Keratinocyte (primary cell): ENCODE measurements at regions not wholly inside any gene's neighbourhood (a gene's known extent, or its start where the extent isn't known, plus 50 kb on each side); places are given as distances from the start of the nearest gene placed in this dataset.

Experiments
- DNase-seq: peaks from one replicate; pipeline ENCODE4 v3.0.0-alpha.2; 2011; ENCODE audit warnings: low read depth, missing footprints, low spot score
- FAIRE-seq: peaks from 2 replicates; lab custom pipeline; 2011; peaks lifted over from hg19 to GRCh38; lab: Jason Lieb, UNC
- H2AFZ ChIP-seq: 2 replicates; pipeline ENCODE4 v1.6.0; 2012; ENCODE audit warnings: low read length, control low read depth, inconsistent platforms; ENCODE audit not compliant: control insufficient read depth
- H3K27ac ChIP-seq: 2 replicates; pipeline ENCODE4 v1.5.1; 2011; ENCODE audit warnings: low read length; ENCODE audit not compliant: control insufficient read depth, insufficient read depth
- H3K27me3 ChIP-seq: 3 replicates; pipeline ENCODE4 v1.6.0; 2011; ENCODE audit warnings: low read length; ENCODE audit not compliant: control insufficient read depth, insufficient read depth; ENCODE audit errors: extremely low read depth
- H3K36me3 ChIP-seq, 2 experiments: 2 replicates in 1 of 2; 3 replicates in 1 of 2; pipeline ENCODE4 v1.5.1; 2011; ENCODE audit warnings: low read length in 2 of 2, mild to moderate bottlenecking in 1 of 2; ENCODE audit not compliant: control insufficient read depth in 2 of 2, insufficient read depth in 2 of 2; ENCODE audit errors: extremely low read depth in 1 of 2
- H3K4me1 ChIP-seq: 3 replicates; pipeline ENCODE4 v1.5.1; 2011; ENCODE audit warnings: low read length; ENCODE audit not compliant: control insufficient read depth, insufficient read depth; ENCODE audit errors: extremely low read depth
- H3K4me2 ChIP-seq: 3 replicates; pipeline ENCODE4 v1.6.0; 2011; ENCODE audit warnings: low read depth, low read length; ENCODE audit not compliant: control insufficient read depth, insufficient read depth; ENCODE audit errors: extremely low read depth
- H3K4me3 ChIP-seq, 3 experiments: fragments of 200-600 bp in 1 of 3; sonication (generic) in 1 of 3; 2 replicates in 2 of 3; 3 replicates in 1 of 3; pipeline ENCODE4 v1.5.1; 2011 to 2016; ENCODE audit warnings: low read length in 3 of 3, mild to moderate bottlenecking in 3 of 3, control low read depth in 2 of 3, inconsistent platforms in 1 of 3, low read depth in 1 of 3, mixed read lengths in 1 of 3, mixed run types in 1 of 3, moderate library complexity in 1 of 3; ENCODE audit not compliant: control insufficient read depth in 2 of 3, insufficient read depth in 2 of 3; ENCODE audit errors: extremely low read depth in 1 of 3
- H3K79me2 ChIP-seq: 2 replicates; pipeline ENCODE4 v1.6.0; 2012; ENCODE audit warnings: low read length; ENCODE audit not compliant: control insufficient read depth, insufficient read depth
- H3K9ac ChIP-seq: 3 replicates; pipeline ENCODE4 v1.6.0; 2011; ENCODE audit warnings: low read length; ENCODE audit not compliant: control insufficient read depth, insufficient read depth; ENCODE audit errors: extremely low read depth
- H3K9me1 ChIP-seq: 3 replicates; pipeline ENCODE4 v1.6.0; 2011; ENCODE audit warnings: low read length; ENCODE audit not compliant: control insufficient read depth, insufficient read depth; ENCODE audit errors: extremely low read depth
- H3K9me3 ChIP-seq: 2 replicates; pipeline ENCODE4 v1.5.1; 2012; ENCODE audit warnings: low read depth, low read length; ENCODE audit not compliant: control insufficient read depth
- H4K20me1 ChIP-seq: 3 replicates; pipeline ENCODE4 v1.6.0; 2011; ENCODE audit warnings: low read length; ENCODE audit not compliant: control insufficient read depth, insufficient read depth; ENCODE audit errors: extremely low read depth
- CTCF ChIP-seq, 3 experiments: IDR thresholded peaks in 1 of 3; conservative IDR thresholded peaks in 1 of 3; optimal IDR thresholded peaks in 1 of 3; 2 replicates in 2 of 3; 3 replicates in 1 of 3; pipeline versions ENCODE3 to v1.5.1; 2011; ENCODE audit warnings: low read length in 3 of 3, mild to moderate bottlenecking in 3 of 3, moderate library complexity in 2 of 3, control low read depth in 1 of 3, inconsistent platforms in 1 of 3; ENCODE audit not compliant: insufficient read depth in 2 of 3; ENCODE audit errors: extremely low read depth in 1 of 3
- EZH2 ChIP-seq: IDR thresholded peaks from one replicate; pipeline ENCODE4 v1.6.1; 2012; ENCODE audit warnings: inconsistent platforms, mild to moderate bottlenecking, low read length, moderate library complexity
- dilution Hi-C: fragments of 300-500 bp; cut with MboI; formaldehyde crosslinking; loops from one replicate; pipeline ENCODE4 v1.7.0; 2020; ENCODE audit warnings: low sequenced_read_pairs; ENCODE audit not compliant: extremely low pct_ligation_motif_present

GRCh38 chr2:226661789-226662545, 137.7 kb downstream of the IRS1 start:
- H3K9me3 ChIP-seq, result no peaks in the 10 kb centered on the region
- peak overlapping the region; percentile 52 for H3K4me2 ChIP-seq
- H3K9me1 ChIP-seq, result no peaks in the 10 kb centered on the region
- H3K36me3 ChIP-seq, result no peaks in the 10 kb centered on the region
- no peaks in the 10 kb centered on the region for H3K79me2 ChIP-seq
- no peaks in the 10 kb centered on the region for H4K20me1 ChIP-seq
- H3K27me3 ChIP-seq, result no peaks in the 10 kb centered on the region
- TF ChIP-seq EZH2, result no peak
- TF ChIP-seq CTCF (optimal IDR thresholded peaks at IDR 0.05 in 1 of 3, IDR thresholded peaks at IDR 0.05 in 1 of 3, conservative IDR thresholded peaks at IDR 0.05 in 1 of 3; ENCODE audit: extremely low read depth in 1 of 3, insufficient read depth in 2 of 3, low read length in 3 of 3), result no peak
- DNase-seq (no peak), FAIRE-seq (peak; percentile 75)
- H3K9ac ChIP-seq, result peak overlapping the region; percentile 19
- peak overlapping the region; percentile 56 for H2AFZ ChIP-seq
- H3K4me3 ChIP-seq, result no peak overlapping the region
- dilution Hi-C loops, result no loop called here
- H3K4me1 ChIP-seq, result peaks cover 21% of the 10 kb centered on the region
- peak overlapping the region; percentile 4 for H3K27ac ChIP-seq

DNA sequence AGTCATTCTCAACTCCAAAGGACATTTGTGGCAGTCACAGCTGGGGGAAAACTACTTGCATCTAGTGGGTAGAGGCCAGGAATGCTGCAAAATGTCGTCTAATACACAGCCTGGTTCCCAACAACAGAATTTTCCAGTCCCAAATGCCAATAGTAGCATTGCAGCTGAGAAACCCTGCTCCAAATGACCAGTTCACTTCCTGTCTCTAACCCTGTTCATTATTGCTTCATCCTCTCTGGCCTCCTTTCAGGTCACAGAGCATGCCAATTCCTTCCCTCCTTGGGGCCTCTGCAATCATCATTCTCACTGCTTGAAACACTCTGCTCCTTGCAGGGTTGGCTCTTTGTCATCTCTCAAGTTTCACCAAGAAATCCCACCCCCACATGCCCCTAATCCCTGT, 139.1 kb downstream of the IRS1 start:
- Histone ChIP-seq H3K9me1 (no peaks in the 10 kb centered on the region), H4K20me1 (no peaks in the 10 kb centered on the region), H3K4me2 (no peak overlapping the region), H3K27ac (no peak overlapping the region), H3K27me3 (no peaks in the 10 kb centered on the region), H3K79me2 (no peaks in the 10 kb centered on the region), H3K36me3 (no peaks in the 10 kb centered on the region), H3K9ac (no peak overlapping the region), H3K4me3 (no peak overlapping the region), H3K9me3 (no peaks in the 10 kb centered on the region), H2AFZ (no peak overlapping the region), H3K4me1 (peaks cover 21% of the 10 kb centered on the region)
- dilution Hi-C loops, result no loop called here
- FAIRE-seq, result peak; percentile 90
- no peak for DNase-seq
- no peak for TF ChIP-seq EZH2
- no peak for TF ChIP-seq CTCF (optimal IDR thresholded peaks at IDR 0.05 in 1 of 3, IDR thresholded peaks at IDR 0.05 in 1 of 3, conservative IDR thresholded peaks at IDR 0.05 in 1 of 3; ENCODE audit: extremely low read depth in 1 of 3, insufficient read depth in 2 of 3, low read length in 3 of 3)
